GM12873 (cell line): ENCODE measurements at regions not wholly inside any gene's neighbourhood (a gene's known extent, or its start where the extent isn't known, plus 50 kb on each side); places are given as distances from the start of the nearest gene placed in this dataset.

ENCODE experiments used
- TF ChIP-seq, protein P1 (sequence below): IDR thresholded peaks from 2 replicates; pipeline ENCODE4 v1.5.1; 2012; ENCODE audit warnings: low read depth, mild to moderate bottlenecking, moderate library complexity, low read length, control low read depth; ENCODE audit not compliant: insufficient read depth; ENCODE audit errors: missing control alignments

DNA sequence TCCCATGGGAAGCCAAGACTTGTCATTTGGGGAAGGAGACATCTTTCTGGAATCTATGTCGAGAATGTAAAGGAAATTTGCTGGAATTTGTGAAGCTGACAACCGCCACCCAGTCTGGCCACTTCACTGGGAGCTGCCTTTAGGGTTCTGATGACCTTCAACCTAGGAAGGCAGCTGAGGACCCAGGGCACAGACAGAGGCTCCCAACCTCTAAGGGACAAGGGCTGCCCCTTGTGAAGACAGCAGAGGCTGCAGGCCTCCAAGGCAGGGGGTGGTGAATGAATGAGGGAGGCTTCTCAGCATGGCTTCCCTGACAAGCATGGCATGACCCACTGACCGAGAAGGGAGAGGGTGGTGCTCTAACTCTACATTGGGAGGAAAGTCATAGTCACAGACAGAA, 128.9 kb upstream of the ASB18 start:
- TF ChIP-seq, protein P1, sequence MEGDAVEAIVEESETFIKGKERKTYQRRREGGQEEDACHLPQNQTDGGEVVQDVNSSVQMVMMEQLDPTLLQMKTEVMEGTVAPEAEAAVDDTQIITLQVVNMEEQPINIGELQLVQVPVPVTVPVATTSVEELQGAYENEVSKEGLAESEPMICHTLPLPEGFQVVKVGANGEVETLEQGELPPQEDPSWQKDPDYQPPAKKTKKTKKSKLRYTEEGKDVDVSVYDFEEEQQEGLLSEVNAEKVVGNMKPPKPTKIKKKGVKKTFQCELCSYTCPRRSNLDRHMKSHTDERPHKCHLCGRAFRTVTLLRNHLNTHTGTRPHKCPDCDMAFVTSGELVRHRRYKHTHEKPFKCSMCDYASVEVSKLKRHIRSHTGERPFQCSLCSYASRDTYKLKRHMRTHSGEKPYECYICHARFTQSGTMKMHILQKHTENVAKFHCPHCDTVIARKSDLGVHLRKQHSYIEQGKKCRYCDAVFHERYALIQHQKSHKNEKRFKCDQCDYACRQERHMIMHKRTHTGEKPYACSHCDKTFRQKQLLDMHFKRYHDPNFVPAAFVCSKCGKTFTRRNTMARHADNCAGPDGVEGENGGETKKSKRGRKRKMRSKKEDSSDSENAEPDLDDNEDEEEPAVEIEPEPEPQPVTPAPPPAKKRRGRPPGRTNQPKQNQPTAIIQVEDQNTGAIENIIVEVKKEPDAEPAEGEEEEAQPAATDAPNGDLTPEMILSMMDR, result no peak

DNA sequence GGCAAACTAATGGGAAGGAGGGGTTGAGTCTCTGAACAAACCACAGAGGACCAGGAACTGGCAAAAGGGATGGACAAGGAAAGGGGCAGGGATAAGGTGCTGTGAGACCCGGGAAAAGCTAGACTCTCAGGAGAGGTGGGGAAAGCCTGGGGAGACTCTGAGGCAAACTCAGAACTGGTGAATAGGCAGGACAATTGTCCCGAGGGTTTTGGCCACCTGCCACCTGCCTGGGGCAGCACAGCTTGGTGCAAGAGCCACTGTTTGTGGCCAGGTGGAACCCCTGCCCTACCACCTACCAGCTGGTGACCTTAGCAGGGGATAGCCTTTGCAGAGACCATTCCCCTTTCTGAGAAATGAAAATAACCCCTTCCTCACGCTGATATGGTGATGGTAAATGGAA, 129.4 kb upstream of the ASB18 start:
- TF ChIP-seq, protein P1, result no peak

DNA sequence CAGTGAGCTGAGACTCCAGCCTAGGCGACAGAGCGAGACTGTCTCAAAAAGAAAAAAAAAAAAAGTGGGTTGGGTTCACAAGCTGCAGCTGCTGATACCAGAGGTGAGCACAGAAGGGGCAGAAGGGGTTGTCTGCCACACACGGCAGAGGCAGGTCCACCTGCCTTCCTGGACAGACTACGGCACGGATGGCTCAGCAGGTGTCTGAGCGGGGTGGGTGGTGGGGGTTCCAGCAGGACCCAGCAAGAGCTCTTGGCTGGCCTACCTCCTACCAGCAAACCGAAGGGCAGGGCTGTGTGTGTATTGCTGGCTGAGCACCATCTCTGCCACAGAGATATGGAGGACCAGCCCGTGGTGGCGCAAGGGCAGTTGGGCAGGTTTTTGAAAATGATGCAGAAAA, 130.4 kb upstream of the ASB18 start:
- TF ChIP-seq, protein P1, result no peak

DNA sequence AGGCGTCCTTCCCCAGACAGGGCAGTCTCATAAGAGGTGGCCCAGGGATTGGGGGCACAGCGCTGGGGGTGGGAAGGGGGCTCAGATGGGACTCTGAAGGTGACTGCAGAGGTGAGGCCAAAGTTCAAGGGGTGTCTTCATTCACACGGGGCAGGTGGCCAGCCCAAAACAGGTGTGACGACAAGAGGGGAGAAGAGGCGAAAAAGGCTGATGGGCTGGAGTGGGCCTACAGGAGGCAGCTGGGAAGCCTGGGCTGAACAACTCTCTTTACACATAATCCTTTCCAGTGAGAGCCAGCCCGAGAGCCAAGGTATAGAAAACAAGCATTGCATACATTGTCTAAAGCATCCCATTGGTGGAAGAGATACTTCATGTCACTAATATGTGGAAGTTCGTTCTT, 130.9 kb upstream of the ASB18 start:
- TF ChIP-seq, protein P1, result no peak

DNA sequence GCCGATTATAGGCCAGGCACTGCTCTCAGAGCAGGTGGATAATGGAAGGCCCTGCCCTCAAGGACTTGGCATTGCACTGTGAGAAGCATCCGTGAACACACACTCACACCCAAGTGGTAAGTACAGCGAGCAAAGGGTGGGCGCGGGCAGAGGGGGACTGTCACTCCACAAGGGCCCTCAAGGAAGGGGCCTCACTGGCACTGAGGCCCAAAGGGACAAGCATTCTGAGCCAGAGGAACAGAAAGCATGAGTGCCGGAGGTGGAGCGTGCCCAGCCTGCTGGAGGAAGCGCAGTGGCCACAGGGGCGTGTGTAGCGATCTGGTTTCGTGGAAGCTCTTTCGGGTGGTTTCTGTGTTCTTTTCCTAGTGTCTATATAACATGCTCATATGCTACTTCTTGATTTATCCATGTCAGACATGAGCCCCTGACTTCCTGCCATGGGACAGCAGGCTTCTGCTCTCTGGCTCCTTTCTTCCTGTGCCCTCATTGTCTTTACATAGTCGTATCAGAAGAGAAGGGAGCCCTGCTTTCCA, 132.7 kb upstream of the ASB18 start:
- TF ChIP-seq, protein P1, result no peak

DNA sequence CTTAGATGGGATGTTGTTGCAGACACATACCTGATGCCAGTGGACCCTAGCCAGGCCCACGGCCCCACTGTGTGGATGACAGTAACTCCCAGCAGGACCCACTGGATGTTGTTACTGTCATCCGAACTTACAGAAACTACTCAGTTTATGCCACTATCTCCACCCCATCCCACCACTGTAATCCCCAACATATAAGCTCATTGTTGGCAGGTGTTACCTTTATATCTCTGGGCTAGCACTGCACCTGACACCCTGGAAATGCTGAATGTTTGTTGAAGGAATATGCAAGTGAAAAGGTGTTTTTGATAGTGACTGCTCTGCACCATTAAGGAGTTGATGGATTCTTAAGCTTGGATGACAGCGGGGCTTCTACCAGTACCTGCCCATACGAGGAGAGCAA, 133.5 kb upstream of the ASB18 start:
- TF ChIP-seq, protein P1, result no peak

DNA sequence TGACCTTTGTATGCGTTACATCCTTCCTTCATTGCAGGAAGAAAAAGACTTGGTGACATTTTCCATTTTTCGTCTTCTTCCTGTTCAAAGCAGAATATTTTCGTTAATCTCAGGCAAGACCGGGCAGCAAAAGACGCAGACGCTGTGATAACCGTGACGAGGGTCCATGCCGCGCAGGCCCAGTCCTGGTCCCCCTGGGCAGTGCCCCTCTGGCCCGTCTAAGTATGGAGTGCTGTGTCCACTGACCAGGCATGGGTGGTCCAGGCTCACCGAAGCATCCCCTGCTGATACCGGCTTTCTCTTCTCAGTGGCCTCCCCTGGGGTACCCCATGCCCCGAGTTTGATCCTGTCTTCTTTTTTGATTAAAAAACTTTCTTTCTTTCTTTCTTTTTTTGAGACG, 135.2 kb upstream of the ASB18 start:
- TF ChIP-seq, protein P1, result no peak
